ENCODE measurements at regions not wholly inside any gene's neighbourhood (a gene's known extent, or its start where the extent isn't known, plus 50 kb on each side); places are given as distances from the start of the nearest gene placed in this dataset.

- TF ChIP-seq SALL1 (CRISPR knock-in tag; IDR thresholded peaks at IDR 0.05) (no peak), MXI1 (IDR thresholded peaks at IDR 0.05; ENCODE audit: borderline replicate concordance, low read depth, low read length) (no peak), ZNF75D (CRISPR knock-in tag; IDR thresholded peaks at IDR 0.05; ENCODE audit: borderline replicate concordance) (no peak), EZH2 (conservative IDR thresholded peaks at IDR 0.05; ENCODE audit: low read depth, low read length) (no peak), ZNF704 (CRISPR knock-in tag; IDR thresholded peaks at IDR 0.05; ENCODE audit: borderline replicate concordance) (no peak), MEIS2 (CRISPR knock-in tag; IDR thresholded peaks at IDR 0.05) (no peak), SUZ12 (IDR thresholded peaks at IDR 0.05; ENCODE audit: low read depth, low read length) (no peak), SRF (IDR thresholded peaks at IDR 0.05; ENCODE audit: low read depth, low read length) (no peak)
- TF ChIP-seq, protein P1, sequence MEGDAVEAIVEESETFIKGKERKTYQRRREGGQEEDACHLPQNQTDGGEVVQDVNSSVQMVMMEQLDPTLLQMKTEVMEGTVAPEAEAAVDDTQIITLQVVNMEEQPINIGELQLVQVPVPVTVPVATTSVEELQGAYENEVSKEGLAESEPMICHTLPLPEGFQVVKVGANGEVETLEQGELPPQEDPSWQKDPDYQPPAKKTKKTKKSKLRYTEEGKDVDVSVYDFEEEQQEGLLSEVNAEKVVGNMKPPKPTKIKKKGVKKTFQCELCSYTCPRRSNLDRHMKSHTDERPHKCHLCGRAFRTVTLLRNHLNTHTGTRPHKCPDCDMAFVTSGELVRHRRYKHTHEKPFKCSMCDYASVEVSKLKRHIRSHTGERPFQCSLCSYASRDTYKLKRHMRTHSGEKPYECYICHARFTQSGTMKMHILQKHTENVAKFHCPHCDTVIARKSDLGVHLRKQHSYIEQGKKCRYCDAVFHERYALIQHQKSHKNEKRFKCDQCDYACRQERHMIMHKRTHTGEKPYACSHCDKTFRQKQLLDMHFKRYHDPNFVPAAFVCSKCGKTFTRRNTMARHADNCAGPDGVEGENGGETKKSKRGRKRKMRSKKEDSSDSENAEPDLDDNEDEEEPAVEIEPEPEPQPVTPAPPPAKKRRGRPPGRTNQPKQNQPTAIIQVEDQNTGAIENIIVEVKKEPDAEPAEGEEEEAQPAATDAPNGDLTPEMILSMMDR (CRISPR knock-in tag; IDR thresholded peaks at IDR 0.05) = no peak
- TF ChIP-seq, protein P2, sequence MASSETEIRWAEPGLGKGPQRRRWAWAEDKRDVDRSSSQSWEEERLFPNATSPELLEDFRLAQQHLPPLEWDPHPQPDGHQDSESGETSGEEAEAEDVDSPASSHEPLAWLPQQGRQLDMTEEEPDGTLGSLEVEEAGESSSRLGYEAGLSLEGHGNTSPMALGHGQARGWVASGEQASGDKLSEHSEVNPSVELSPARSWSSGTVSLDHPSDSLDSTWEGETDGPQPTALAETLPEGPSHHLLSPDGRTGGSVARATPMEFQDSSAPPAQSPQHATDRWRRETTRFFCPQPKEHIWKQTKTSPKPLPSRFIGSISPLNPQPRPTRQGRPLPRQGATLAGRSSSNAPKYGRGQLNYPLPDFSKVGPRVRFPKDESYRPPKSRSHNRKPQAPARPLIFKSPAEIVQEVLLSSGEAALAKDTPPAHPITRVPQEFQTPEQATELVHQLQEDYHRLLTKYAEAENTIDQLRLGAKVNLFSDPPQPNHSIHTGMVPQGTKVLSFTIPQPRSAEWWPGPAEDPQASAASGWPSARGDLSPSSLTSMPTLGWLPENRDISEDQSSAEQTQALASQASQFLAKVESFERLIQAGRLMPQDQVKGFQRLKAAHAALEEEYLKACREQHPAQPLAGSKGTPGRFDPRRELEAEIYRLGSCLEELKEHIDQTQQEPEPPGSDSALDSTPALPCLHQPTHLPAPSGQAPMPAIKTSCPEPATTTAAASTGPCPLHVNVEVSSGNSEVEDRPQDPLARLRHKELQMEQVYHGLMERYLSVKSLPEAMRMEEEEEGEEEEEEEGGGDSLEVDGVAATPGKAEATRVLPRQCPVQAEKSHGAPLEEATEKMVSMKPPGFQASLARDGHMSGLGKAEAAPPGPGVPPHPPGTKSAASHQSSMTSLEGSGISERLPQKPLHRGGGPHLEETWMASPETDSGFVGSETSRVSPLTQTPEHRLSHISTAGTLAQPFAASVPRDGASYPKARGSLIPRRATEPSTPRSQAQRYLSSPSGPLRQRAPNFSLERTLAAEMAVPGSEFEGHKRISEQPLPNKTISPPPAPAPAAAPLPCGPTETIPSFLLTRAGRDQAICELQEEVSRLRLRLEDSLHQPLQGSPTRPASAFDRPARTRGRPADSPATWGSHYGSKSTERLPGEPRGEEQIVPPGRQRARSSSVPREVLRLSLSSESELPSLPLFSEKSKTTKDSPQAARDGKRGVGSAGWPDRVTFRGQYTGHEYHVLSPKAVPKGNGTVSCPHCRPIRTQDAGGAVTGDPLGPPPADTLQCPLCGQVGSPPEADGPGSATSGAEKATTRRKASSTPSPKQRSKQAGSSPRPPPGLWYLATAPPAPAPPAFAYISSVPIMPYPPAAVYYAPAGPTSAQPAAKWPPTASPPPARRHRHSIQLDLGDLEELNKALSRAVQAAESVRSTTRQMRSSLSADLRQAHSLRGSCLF (CRISPR knock-in tag; IDR thresholded peaks at IDR 0.05; ENCODE audit: borderline replicate concordance) = no peak
- TF ChIP-seq, protein P3, sequence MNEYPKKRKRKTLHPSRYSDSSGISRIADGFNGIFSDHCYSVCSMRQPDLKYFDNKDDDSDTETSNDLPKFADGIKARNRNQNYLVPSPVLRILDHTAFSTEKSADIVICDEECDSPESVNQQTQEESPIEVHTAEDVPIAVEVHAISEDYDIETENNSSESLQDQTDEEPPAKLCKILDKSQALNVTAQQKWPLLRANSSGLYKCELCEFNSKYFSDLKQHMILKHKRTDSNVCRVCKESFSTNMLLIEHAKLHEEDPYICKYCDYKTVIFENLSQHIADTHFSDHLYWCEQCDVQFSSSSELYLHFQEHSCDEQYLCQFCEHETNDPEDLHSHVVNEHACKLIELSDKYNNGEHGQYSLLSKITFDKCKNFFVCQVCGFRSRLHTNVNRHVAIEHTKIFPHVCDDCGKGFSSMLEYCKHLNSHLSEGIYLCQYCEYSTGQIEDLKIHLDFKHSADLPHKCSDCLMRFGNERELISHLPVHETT (CRISPR knock-in tag; conservative IDR thresholded peaks at IDR 0.05) = no peak
Measured at GRCh38 chr6:120493505-120493904, 840.8 kb downstream of the TBC1D32 start.
